ENCODE measurements at regions not wholly inside any gene's neighbourhood (a gene's known extent, or its start where the extent isn't known, plus 50 kb on each side); places are given as distances from the start of the nearest gene placed in this dataset.

- no peak for TF ChIP-seq POLR2AphosphoS5 (IDR thresholded peaks at IDR 0.05; ENCODE audit: insufficient read depth in 1 of 2, low read depth in 1 of 2)
- TF ChIP-seq CTCF (IDR thresholded peaks at IDR 0.05) = no peak
Observed at GRCh38 chr13:50459658-50460057, 383.8 kb downstream of the DLEU7 start.

Data from vagina (tissue), 2 donors.